HEK293 (cell line): ENCODE measurements at regions not wholly inside any gene's neighbourhood (a gene's known extent, or its start where the extent isn't known, plus 50 kb on each side); places are given as distances from the start of the nearest gene placed in this dataset.

Experiments used
- CTCF ChIP-seq: fragments of 450-650 bp; formaldehyde crosslinking; IDR thresholded peaks from 2 replicates; pipeline ENCODE4 v1.5.1; 2016; ENCODE audit warnings: missing biosample characterization, missing genetic modification characterization
- ZNF501 ChIP-seq: fragments of 450-650 bp; formaldehyde crosslinking; IDR thresholded peaks from 2 replicates; pipeline ENCODE4 v1.5.1; 2016; ENCODE audit warnings: missing biosample characterization, missing genetic modification characterization

DNA sequence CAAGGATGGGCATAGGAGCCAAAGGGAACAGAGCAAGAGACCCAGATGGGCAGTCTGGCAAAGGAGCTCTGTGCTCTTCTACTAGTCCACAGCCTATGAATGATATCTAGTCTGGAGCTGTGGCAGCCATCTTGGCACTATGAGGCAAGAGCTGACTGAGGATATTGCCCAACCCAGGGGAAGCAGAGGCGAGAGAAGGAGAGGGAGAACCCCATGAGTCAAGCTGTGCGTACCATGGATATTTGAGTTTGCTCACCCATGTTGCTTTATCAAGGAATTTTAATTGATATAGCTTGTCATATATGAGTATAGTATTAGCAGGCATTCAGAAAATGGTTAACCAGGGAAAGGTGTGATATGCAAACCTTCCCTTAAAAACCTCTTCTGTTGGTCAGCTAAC lies 420.9 kb downstream of the PRDM2 start:
- no peak for TF ChIP-seq ZNF501
- no peak for TF ChIP-seq CTCF
